C4-2B (cell line): ENCODE measurements at regions not wholly inside any gene's neighbourhood (a gene's known extent, or its start where the extent isn't known, plus 50 kb on each side); places are given as distances from the start of the nearest gene placed in this dataset.

Experiments
- ZFX ChIP-seq: fragments of 450-650 bp; IDR thresholded peaks from 2 replicates; pipeline ENCODE4 v1.6.1; 2017
- TF ChIP-seq, protein P1 (sequence below): fragments of 450-650 bp; conservative IDR thresholded peaks from 2 replicates; pipeline ENCODE4 v1.5.1; 2017; ENCODE audit warnings: mild to moderate bottlenecking

DNA sequence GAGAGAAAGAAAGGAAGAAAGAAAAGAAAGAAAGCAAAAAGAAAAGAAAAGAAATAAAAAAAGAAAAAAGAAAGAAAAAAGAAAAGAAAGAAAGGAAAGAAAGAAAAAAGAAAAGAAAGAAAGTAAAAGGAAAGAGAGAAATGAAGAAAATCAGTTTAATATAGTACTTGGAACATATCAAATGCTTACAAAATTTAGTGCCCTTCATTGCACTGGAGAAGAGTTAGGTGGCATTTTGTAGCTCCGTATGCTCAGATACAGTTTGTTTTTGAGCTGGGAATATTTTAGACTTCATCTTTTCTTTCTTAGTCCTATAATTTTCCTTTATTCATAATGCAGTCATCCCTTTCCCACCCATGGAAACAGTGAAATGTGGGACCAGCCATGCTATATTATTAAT, 56.2 kb upstream of the APP start:
- TF ChIP-seq, protein P1, sequence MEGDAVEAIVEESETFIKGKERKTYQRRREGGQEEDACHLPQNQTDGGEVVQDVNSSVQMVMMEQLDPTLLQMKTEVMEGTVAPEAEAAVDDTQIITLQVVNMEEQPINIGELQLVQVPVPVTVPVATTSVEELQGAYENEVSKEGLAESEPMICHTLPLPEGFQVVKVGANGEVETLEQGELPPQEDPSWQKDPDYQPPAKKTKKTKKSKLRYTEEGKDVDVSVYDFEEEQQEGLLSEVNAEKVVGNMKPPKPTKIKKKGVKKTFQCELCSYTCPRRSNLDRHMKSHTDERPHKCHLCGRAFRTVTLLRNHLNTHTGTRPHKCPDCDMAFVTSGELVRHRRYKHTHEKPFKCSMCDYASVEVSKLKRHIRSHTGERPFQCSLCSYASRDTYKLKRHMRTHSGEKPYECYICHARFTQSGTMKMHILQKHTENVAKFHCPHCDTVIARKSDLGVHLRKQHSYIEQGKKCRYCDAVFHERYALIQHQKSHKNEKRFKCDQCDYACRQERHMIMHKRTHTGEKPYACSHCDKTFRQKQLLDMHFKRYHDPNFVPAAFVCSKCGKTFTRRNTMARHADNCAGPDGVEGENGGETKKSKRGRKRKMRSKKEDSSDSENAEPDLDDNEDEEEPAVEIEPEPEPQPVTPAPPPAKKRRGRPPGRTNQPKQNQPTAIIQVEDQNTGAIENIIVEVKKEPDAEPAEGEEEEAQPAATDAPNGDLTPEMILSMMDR, result no peak
- no peak for TF ChIP-seq ZFX
